GM19023 (cell line): ENCODE measurements at regions not wholly inside any gene's neighbourhood (a gene's known extent, or its start where the extent isn't known, plus 50 kb on each side); places are given as distances from the start of the nearest gene placed in this dataset.
"Not testable (repeated sequence)": the region's sequence is repeated elsewhere in the genome, so short reads cannot be mapped to it uniquely, and the experiment has no call there.

ENCODE experiments used
- ATAC-seq: cut with Tn5 transposase; IDR thresholded peaks from one replicate; pipeline ENCODE4 v1.9.1; 2021; ENCODE audit warnings: mild to moderate bottlenecking, moderate library complexity; ENCODE audit not compliant: unreplicated experiment

DNA sequence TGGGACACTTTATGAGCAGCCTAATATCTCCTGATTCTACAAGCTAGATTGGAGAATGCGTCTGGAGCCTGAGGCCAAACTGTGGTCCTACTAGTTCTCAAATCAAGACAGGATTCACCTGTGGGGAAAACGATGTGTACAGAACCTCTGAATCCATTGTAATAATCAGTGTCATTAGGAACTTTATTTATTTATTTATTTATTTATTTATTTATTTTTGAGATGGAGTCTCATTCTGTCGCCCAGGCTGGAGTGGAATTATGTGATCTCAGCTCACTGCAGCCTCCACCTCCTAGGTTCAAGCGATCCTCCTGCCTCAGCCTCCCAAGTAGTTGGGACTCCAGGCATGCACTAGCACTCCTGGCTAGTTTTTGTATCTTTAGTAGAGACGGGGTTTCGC lies 52.6 kb upstream of the KIF26B start:
- ATAC-seq: not testable (repeated sequence)

DNA sequence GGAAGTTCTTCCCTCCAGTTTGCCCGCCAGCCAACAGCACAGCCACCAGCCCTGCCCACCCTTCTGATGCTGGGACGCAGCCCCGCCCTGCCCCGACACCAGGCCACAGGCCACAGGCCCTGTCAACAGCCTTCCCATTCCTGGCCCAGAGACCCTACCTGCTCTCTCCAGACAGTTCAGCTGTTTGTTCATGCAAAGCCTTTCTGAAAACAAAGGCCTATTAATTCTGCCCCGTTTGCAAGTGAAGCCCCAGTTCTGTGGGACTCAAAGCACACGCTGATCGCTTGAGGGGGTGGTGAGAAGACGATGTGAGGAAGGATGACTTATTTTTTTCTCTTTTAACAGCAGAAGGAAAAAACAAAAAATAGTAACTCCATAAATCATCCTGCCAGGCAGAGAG lies 55.4 kb upstream of the KIF26B start:
- ATAC-seq: no peak

DNA sequence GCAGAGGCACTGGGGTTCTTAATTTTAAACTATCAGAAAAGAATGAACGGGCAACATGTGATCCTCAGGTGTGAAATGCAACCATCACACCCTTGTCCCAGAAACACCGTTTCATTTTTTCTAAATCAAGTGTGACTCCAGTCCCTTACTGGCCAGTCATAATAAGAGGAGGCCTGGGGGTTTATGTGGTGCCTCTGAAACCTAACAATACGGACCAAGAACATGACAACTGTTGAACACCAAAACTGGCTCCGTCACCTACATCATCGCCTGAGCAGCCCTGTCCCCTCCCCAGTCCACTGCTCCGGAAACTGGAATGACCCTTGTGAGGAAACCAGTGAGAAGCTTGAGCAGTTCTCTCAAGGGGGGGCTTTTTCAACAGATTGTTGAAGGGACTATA lies 55.9 kb upstream of the KIF26B start:
- ATAC-seq: no peak

DNA sequence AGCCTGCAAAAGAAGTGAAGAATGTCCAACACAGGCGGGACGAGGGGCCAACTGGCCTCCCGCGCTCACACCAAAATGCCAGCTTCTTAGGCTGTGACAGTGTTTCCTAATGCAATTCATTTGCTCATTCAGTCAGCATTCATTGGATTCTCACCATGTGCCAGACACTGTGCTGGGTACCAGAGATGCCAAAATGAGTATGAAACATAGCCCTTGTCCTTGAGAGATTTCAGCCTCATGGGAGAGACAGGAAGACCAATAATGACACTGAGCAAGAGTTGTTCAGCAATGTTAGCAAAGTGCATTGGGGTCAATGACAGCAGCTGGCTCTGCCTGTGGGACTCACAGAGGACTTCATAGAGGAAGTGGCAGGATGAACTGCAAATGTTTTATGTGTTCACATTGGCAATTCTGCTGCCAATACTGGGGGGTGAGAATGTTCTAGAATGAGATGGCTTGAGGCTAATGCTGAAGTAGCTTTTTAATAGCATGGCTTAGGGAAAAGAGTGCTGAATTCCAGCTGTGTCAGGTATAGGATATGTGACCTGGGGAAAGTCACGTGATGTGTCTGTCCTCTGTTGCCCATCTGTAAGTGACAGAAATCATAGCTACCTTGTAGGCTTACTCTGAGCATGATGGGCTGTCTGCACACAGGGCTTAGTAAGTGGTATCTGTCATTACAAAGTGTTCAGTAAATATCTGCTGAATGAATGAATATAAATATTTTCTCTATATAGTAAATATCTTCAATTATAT lies 58.3 kb upstream of the KIF26B start:
- no peak for ATAC-seq

DNA sequence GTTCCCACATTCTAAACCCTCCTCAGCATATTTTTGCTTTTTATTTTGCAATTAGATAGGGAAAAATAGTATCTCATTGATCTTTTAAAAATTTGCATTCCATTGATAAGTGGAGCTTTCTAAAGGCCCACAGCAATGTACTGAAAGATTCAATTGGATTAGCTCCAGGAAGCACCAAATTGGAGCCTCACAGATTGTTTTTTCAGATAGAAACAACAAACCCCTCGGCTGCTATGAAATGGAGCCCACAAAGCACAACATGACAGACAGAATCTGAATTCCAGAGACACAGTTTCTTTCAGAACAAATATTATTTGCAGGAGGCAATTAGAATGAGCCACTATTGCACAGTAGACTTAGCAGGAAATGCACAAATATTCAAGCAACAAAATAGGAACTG lies 58.9 kb upstream of the KIF26B start:
- no peak for ATAC-seq

DNA sequence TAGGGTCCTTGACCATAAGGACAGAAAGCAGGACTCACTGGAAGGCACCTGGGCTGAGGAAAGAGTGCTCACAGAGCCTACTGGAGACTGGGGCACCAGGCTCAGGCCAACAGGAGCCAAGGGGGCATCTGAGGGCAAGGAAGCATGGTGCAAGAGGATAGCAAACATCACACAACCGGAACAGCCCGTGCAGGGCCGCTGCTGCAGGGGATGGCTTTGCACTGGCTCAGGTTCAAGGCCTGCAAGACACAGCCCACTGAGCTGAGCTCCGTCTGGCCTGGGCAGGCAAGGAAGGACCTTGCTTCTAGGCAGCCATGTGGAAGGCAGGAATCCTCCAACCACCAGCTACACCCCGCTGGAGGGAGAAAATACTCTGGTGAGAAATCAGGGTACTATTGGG lies 59.8 kb upstream of the KIF26B start:
- ATAC-seq: no peak

DNA sequence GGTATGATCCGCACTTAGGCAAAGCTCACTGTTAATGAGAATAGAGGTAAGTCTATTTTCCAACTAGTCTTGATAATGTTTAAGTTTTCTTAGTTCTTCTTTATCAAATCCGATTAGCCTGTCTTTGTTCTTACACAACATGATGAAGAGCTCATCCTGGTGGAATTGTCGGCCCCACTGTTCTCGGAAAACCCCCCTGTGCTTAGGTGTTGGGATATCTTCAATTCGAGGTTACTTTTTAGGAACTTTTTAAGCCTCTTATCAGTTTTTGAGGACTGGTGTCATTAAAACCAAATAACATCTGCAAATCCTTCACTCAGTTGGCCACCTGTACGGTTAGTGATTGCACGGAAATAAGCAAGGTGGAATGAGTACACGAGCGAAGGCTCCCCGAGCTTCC lies 60.7 kb upstream of the KIF26B start:
- no peak for ATAC-seq

DNA sequence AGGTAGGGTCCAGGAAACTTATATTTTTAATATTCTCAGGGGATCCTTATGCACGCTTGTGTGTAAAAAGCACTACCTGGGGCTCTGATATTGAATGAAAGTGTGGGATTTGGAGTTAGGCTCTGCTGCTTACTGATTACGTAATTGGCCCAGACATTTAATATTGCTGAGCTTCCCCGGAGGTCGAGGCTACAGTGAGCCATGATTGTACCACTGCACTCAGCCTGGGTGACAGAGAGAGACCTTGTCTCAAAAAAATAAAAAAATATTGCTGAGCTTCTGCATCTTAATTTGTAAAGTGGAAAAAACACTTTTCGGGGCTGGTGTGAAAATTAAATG lies 62.2 kb upstream of the KIF26B start:
- no peak for ATAC-seq

DNA sequence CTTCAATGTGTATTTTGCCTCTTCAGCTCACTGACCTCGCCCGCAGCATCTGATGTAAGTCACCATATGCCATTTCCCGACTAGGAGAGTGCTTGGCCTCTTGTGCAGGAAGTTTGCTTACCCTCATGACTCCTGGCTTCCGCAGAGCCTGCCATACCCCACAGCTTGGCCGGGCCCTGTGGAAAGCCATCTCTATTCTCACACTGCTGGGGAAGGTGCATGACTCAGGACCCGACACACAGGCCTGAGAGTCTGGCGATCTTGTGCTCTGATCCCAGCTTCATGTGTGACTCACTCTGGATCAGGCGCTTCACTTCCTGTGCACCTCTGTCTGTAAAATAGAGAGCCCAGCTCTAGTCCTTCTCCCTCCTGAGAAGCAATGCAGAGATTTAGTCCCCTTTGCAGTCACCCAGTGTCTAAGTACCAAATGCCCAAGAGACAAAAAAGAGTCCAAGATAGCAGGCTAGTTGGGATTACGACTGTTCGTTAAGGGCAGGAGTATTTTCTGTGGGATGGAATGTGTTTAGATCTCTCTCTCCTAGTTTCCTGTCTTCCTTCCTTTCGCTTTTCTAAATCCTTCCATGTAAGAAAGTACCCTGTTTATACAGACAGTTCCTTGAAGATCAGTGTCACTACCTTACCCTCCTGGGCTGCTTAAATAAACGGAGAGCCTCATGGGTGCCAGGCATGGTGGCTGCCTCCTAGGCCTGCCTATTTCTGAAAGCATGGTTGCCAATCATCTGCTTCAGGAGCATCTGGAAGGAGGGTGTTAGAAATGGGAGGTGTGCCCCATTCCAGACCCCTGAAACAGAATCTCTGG lies 62.8 kb upstream of the KIF26B start:
- ATAC-seq: no peak

DNA sequence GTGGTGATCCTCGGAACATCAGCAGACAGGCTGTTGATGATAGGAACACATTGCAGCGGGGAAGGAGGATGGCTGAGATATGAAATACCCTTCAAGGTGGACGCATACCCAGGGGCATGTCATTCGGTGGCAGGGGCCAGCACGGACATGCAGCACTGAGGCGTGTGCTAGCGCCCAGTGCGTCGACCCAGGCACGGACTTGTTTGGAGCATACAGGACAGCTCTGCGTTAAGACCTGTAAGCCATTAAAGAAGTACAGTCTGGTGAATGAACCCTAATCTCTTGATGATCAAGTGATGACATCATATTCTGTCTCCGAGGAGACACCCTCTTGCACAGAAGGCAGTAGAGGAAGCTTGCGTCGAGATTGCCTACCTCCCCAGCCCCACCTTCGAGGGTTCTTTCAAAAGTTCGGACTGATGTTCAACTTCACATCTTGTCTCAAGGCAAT lies 63.6 kb upstream of the KIF26B start:
- ATAC-seq: no peak

DNA sequence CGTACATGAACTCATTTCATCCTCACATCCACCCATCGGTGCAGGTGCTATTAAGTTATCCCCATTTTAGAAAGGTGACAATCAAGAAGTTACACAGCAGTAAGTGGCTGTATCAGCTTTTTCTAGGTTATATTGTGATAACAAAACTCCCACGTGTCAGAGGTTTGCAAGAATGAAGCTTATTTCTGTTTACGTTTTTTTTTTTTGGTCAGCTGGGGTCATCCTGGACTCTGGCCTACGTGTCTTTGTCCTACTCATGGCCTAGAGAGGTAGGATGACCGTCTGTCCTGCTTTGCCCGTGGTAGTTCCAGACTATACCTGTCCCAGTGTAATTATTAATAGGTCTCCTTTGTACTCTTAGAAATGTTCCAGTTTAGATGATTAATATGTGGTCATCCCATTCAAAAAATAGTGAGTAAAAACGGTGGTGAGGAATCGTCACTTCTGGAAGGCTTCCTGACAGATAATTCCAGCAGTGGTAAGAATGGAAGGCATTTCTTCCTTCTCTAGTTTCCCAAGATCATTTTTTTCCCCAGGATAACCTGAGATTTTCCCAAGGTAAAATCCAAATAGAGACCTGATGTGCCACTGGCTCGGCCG lies 64.2 kb upstream of the KIF26B start:
- no peak for ATAC-seq

DNA sequence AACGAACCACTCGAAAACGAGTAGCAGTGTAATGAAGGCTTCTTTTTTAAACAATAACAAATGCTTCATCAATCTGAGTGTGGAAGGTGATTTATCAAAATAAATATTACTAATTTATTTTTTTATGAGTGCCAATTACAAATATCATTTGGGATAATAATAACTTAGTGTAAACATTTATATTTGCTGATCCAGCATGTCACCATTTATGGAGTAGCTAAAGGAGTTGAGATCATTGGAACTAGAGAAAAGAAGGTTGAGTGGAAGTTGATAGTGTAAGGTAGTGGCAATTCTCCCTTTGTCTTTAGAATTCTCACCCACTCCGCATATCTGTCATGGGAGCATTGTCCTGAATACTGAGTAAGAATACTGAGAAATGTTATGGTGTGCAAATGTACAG lies 67.1 kb upstream of the KIF26B start:
- ATAC-seq: no peak

DNA sequence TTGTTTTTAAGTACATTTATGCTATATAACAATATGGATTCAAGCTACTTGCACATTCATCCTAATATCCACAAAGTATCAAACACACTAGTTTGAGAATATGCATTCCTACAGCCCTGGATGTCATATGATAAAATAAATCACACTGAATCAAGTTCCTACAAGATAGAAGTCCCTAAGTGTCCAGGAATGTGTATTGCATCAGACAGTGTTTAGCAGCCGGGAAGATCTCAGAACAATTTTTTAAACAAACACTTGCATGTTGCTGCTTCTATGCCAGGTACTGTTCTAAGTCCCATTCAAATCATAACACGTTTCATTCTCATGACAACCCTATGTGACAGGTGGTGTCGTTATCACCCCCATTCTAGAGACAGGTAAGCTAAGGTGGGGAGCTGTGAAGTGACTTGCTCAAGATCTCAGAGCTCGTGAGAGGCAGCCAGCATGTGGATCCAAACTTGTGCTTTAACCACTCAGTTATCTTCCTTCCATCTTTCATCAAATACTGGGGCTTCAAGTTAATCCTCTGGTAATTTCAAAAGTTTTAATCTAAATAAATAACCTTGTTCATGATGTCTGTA lies 68.3 kb upstream of the KIF26B start:
- no peak for ATAC-seq

DNA sequence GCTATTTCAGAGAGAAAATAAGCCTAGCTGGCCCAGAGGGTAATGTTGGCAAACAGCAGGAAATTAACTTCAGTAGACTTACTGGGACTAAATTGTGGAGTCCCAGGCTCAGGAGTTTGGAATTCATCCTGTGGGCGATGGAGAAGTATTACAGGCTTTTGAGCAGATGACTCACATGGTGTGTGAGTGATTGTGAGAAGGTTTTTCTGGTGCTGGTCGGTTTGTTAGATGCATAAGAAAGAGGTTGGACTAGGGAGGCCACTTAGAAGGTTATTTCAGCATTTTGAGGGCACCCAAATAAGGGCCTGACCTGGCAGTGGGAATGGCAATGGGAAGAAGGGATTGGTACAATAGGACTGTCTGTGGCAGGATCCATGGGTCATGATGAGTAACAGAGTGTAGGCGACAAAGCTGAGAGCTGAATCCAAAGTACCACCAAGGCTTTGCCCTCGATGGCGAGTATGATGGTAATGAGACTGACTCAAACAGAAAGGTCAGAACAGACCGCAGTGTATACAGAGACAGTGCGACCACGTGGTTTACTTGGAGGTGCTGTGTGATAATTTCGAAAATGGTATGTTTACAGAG lies 69.2 kb upstream of the KIF26B start:
- peak; percentile 57 for ATAC-seq

DNA sequence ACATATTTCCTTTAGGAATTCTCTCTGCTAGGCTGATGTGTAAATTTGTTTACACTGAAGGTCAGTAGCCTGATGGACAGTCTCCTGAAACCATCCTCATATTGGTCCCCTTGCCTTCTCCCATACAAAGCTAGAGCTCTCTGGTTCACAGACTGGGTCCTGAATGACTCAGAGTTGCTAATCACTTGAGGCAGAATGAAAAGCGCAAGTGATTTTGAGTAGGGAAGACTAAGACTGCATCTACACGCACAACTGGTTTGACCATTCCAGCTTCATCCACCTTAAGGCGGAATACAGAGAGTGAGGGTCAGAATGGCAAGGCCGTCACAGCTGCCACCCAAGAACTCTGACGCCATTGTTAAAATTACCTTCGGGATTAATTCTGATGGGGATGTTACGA lies 70.2 kb upstream of the KIF26B start:
- ATAC-seq: no peak

DNA sequence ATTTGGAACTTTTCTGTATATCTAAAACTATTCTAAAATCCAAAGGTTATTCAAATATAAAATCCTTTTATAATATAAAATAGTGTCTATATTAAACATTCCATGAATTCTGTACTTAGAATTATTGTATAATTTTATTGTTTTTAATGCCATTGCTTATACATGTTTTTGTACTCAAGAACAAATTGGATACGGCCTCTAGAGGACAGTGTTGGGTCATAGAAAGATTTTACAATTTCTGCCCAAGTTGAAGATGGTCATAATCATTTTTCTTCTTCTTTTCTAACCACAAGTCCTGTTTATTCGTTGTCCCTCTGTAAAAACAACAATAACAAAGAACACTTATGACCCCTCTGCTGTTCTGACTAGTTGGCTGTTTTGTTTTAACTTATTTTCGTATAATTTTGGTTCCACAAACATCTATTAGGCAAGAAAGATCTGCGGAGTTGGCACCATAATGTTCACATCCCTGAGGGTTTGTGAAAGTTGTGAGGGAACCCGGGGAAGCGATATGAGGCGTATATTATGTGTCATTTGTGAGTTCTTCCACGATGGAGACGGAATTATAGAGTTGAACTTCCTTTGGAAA lies 75.7 kb upstream of the KIF26B start:
- ATAC-seq: no peak

DNA sequence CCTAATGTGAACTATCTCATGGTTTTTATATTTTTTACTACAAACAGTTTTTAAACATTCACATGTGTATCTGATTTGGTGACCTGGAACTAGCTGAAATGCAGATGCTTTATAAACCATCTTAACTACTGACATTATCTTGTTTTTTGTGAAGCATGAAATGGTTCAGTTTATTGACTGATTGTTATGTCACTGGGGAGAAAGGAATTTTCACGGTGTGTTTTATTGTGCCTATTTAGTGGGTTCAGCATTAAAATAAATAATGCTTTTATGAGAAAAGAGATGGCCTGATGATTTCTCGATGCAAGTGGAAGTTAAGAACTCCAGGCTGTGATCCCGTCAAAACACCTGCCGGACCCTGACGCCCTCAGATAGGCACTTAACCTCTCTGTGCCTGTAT lies 79.9 kb upstream of the KIF26B start:
- no peak for ATAC-seq

DNA sequence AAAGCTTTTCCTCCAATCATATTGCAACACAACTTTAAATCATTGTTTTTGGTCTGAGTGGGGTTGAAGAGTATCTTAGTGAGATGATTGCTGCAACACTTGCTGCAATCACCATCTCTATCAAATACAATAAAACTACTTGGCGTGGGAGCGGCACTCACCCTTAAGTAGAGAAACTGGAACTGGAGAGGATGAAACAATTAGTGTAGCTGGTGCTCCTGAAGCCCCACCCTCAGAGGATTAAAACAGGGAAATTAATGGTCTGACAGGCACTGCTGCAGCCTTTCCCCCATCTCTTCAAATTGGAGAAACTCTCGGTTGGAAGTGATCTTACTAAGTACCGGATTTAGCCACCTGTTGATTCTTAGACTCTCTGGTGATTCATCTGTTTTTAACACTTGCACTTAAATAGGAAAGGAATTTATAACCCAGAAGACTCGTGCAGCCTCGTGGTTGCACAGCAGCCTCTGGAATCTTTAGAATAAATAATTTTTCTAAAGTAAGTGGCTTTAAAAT lies 80.5 kb upstream of the KIF26B start:
- no peak for ATAC-seq

DNA sequence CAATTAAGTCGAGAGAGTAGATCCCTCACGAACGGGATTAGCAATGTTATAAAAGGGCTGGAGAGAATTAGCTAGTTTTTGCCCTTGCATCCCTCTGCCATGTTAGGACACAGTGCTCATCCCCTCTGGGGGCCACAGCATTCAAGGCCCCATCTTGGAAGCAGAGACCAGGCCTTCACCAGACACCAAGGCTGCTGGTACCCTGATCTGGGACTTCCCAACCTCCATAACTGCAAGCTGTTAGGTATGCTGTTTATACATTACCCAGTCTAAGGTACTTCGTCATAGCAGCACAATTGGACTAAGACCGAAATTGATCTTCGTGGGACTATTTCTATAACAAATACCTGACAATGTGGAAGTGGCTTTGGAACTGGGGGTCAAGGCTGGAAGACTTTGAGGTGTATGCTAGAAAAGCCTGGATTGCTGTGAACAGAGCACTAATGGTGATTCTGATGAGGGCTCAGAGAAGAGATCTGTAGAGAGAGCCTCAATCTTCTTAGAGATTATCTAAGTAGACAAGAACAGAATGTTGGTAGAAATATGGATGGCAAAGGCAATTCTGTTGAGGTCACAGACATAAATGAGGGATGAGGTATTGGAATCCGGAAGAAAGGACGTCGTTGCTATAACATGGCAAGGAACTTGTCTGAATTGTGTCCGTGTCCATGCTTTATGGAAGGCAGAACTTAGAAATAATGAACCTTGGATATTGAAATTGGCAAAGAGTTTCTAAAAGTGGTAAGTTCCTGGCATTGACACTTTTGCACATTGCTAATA lies 83.8 kb upstream of the KIF26B start:
- ATAC-seq: no peak

DNA sequence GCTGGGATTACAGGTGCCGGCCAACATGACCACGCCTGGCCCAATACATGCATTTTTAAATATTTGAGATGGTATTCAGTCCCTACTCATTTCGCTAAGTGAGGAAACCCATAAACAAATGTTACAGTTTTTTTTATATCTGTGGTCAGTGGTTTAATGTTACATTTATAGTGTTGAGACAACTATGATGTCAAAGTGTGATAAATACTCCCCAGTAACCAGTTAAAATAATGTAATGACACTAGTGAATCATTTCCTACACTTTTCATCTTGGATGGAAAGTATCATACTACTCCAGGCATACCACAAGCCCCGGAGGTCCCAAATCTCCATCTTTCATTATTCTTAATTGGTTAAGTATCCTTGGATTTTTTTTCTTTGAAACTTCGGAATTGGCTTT lies 87.5 kb upstream of the KIF26B start:
- ATAC-seq: no peak
